Tibial nerve (tissue), 4 donors: ENCODE measurements at regions not wholly inside any gene's neighbourhood (a gene's known extent, or its start where the extent isn't known, plus 50 kb on each side); places are given as distances from the start of the nearest gene placed in this dataset.

Source experiments
- EP300 ChIP-seq, 2 donors: sonication (generic); formaldehyde crosslinking; IDR thresholded peaks; one replicate each; pipeline ENCODE4 v1.6.1; 2017; ENCODE audit warnings: antibody characterized with exemption in 2 of 2, mild to moderate bottlenecking in 1 of 2
- POLR2A ChIP-seq, 2 donors: fragments of 450-650 bp; IDR thresholded peaks; one replicate each; pipeline ENCODE4 v1.6.1; 2017; ENCODE audit warnings: antibody characterized with exemption in 2 of 2, mild to moderate bottlenecking in 2 of 2, moderate library complexity in 2 of 2
- TF ChIP-seq, protein P1 (sequence below), 5 experiments: fragments of 200-600 bp in 3 of 5; fragments of 450-650 bp in 2 of 5; sonication (generic) in 3 of 5; IDR thresholded peaks; one replicate each; pipeline ENCODE4 v1.5.1; 2016 to 2019; ENCODE audit warnings: antibody characterized with exemption in 5 of 5, mild to moderate bottlenecking in 3 of 5, moderate library complexity in 2 of 5

DNA sequence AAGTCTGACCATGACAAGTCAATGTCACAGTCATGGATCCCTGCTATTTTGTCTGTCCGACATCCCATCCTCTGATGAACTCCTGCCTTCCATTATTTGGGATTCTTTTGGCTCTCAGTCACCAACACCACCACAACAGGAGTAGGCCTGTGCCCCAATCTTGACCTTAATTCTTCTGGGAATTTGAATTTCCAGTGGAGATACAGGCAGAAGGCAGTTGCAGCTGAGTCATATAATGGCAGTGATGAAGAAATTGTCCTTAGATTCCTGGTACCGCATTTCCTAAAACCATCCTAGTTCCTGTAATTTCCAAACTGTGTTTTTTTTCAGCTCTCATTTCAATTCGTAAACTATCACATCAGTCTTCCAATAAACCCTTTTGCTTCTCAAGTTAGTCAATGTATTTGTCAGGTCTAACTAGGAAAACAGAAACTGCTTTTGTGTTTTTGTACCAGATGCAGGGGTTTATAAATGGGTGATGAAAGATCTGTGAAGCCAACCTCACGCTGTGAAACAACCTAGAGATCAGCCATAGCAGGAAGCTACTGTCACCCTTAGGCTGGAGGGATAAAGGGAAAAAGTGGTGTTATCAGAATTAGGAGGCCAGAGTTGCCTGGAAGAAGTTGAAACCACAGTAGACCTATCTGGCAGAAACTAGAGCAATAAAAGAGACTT lies 126.3 kb upstream of the TMEM108 start:
- TF ChIP-seq, protein P1, sequence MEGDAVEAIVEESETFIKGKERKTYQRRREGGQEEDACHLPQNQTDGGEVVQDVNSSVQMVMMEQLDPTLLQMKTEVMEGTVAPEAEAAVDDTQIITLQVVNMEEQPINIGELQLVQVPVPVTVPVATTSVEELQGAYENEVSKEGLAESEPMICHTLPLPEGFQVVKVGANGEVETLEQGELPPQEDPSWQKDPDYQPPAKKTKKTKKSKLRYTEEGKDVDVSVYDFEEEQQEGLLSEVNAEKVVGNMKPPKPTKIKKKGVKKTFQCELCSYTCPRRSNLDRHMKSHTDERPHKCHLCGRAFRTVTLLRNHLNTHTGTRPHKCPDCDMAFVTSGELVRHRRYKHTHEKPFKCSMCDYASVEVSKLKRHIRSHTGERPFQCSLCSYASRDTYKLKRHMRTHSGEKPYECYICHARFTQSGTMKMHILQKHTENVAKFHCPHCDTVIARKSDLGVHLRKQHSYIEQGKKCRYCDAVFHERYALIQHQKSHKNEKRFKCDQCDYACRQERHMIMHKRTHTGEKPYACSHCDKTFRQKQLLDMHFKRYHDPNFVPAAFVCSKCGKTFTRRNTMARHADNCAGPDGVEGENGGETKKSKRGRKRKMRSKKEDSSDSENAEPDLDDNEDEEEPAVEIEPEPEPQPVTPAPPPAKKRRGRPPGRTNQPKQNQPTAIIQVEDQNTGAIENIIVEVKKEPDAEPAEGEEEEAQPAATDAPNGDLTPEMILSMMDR (IDR thresholded peaks at IDR 0.05) = no peak
- TF ChIP-seq EP300 (IDR thresholded peaks at IDR 0.05) = no peak
- no peak for TF ChIP-seq POLR2A (IDR thresholded peaks at IDR 0.05)
